GM18520 (cell line): ENCODE measurements at regions not wholly inside any gene's neighbourhood (a gene's known extent, or its start where the extent isn't known, plus 50 kb on each side); places are given as distances from the start of the nearest gene placed in this dataset.
"Not testable (repeated sequence)": the region's sequence is repeated elsewhere in the genome, so short reads cannot be mapped to it uniquely, and the experiment has no call there.

Source experiments
- ATAC-seq: cut with Tn5 transposase; IDR thresholded peaks from one replicate; pipeline ENCODE4 v1.9.1; 2021; ENCODE audit not compliant: unreplicated experiment

DNA sequence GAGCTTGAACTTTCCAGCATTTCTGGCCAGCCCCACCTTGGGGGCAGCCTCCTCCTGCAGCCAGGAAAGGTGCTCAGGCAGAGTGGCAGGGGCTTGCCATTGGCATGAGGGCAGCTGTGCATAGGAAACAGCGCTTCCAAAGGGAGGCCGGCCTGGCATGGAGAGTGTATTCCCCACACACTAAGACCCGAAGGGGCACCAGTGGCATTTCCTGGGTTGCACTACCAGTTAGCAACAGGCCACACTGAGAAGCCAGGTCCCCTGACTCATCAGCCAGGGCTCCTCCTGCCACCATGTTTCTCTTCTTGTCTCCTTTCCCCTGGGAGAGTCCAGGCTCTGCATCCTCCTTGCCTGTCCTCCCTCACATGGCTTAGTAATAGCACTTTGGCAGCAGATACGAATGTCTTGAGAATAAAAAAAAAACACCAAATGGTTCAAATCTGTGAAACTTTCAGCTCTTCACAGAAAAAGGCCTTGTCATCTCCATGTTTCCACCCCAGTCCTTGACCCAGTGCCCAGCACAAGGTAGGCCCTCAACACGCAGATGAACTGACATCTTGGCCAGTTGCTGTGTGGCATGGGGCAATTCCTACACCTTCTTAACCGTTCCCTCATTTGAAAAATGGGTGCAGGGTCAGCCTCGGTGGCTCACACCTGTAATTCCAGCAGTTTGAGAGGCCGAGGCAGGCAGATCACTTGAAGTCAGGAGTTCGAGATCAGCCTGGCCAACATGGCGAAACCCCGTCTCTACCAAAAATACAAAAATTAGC, 180.4 kb downstream of the SMAD6 start:
- ATAC-seq, result no peak

DNA sequence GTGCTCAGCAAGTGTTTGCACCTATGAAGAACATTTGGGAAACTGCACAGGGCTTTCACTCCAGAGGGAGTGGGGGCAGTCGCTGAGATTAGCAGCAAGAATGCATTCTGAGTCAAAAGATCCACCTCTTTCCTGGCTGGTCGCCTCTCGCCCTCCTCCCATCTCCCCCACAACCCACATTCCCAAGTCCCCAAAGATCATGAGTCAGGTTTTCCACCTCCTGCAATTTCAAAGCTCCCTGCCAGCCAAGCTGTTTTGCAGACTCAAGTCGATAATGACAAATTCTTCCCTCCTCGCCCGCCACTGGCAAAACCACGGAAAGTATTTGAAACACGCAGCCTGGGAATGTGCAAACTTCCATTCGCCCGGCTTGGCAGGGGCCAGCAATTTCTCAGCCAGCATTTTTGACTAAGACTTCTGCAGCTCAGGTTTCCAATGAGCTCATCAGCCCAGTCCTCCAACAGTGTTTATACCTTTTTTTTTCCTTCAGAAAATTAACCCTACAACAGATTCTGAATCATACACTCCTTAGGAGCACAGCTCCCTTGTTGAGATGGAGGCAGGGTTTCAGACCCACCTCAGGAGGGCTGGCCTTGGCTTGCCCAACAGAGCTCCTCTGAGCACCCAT, 181.4 kb downstream of the SMAD6 start:
- ATAC-seq, result no peak

DNA sequence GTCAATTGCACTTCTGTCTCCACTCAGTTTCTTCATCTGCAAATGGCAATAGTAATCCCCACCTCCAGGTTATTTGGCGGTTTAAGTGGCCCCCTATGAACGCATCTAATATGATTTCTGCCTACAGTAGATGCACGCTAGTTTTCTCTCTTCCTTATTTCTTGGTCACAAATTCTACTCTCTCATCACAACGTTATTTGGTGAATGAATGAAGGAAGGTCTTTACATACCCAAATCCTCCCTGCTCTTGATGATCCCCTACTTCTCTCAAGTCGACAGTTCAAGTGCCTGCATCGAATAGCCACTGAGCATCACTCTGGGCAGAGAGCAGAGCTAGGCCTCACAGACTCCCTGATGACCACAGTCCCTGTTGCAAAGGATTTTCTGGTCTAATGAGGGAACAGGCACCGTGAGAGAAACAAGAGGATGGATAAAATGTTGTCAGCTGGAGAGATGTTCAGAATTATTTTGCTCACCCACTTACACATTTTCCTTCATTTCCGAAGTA, 181.2 kb upstream of the SMAD3 start:
- ATAC-seq, result no peak

DNA sequence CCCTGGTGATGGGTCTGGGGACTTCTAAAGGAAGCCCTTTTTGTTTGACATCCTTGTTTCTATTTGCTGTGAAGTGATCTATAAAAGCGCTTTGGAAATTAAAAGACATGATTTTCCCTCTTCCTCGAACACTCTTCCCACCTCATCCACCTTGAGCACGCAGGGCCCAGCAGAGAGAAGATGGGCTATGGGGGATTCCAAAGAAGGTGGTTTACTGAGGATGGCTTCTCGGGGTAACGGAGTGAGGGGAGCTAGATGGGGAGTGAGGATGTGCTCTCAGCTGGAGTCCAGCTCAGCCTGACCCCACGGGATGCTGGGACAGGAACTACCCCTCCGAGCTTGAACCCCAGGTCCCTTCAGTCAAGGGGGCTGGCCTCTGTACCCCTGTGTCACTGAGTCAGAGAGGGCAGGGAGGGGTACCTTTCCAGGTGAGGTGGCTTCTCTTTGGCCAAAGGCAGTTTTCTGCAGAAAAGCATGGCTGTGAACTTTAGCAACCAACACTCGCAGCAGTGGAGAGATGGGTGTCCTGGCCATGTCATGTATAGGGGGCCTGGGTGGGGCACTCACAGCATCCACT, 180.7 kb upstream of the SMAD3 start:
- no peak for ATAC-seq

DNA sequence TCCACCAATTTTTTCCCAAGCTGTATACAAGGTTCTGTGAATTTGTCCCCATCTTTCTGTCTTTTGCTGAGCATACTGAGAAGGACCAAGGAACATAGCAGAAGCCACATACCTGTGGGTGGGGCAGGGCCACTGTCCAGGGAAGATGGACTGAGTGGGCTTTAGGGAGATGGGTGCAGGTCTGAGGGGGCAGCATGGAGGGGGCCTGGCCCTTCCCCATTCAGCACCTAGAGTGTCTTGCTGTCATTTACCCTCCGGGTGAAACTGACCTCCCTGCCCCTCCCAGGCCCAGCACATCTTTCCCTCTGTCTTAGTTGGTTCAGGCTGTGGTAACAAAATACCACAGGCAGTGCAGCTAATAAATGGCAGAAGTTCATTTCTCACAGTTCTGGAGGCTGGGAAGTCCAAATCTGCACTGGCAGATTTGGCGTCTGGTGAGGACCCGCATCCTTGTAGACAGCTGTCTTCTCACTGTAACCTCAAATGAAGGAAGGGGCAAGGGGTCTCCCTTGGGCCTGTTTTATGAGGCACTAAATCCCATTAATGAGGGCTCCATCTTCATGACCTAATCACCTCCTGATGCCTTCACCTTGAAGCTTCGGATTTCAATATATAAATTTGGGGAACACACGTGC, 180.0 kb upstream of the SMAD3 start:
- no peak for ATAC-seq

DNA sequence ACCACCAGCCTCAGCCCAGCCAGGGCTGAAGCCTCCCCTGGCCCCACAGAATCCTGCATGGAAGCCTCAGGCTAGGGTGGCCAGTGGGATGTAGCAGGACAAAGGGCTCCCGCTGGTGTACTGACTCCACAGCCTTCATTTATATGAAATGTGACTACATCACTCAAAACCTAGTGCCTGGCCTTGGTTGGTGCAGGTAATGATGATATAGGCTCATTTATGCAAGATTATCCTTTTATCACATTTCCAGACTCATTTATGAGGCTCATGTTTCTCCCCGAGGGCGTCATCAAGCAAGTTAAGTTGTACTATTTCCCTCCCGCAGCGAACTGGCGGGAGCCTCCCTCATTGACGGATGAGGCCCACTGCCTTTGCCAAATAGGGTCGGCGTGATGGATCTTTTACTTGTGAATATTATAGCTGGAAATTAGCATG, 179.1 kb upstream of the SMAD3 start:
- no peak for ATAC-seq

DNA sequence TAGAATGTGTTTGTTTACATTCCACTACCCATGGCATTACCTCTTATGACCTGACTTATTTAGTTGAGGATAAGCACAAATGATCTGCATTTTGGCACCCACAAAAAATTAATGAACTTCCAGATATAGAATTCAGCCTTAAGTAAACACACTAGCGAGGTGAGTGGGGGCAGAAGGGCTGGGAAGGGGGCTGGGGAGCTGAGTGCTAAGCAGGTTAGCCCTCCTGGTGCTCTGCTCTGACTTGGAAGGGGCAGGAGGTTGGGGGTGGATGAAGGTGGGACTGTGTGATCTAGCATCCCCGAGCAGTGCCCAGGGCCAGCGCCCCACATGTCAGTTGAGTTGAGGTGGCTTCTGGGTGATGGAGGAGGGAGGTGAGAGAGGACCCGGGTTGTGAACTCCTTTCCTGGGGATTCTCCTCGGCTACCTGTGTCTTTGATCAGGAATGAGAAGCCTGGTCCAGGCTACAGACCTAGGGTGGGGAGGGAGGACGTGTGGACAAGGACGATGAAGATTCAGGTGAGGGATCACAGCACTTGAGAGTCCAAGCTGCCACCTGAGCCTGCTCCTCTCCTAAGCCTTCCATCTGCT, 178.6 kb upstream of the SMAD3 start:
- no peak for ATAC-seq

DNA sequence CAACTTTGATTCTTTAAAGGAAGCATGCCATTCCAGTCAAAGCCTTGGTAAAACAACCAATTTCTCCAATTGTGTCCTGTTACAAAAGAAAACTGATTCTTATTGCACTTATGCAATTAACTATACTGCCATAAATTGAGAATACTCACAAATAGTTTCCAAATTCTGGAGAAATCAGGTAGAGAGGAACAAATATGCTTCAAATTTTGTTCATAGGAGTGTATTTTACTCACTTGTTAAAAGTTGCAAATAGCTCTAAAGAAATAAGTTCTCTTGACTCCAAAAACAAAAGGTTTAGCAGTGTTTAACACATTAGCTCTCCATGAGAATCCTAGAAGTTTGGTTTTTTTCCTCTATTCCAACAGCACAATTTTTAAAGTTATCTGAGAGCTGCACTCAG, 176.1 kb upstream of the SMAD3 start:
- ATAC-seq, result not testable (repeated sequence)

DNA sequence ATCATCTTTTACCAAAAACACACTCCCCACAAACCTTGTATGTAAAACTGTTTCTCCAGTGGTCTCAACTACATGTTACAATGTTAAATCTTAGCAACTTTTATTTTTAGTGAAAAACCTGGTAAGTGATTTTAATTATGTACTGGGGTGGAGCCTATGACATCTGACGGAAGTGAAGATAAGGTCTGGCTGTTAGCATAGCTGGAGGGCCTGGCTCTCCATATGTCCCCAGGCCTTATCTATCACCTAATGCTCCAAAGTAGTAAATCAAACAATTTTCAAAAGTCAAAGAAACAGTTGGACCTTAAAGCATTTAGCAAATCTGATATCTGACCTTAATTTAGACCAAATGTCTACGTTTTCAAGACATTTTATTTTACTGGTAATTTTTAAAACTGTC, 173.6 kb upstream of the SMAD3 start:
- ATAC-seq, result no peak

DNA sequence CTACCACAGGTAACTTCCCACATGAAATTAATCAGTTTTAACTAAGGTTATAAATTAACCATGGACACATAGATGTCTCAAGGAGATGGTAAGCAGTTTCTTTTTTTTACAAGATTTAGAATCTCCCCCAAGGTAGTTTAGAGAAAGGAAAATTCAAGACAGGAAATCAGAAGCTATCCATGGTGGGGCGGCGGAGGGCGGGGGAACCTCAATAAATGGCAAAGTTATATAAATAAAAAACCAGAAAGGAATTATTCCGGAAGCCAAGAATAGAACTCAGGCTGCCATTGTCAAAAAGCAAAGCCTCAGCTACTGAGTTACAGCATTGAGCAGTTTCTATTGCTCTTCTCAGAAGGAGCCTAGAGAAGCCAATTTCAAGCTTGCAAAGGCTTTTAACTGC, 172.1 kb upstream of the SMAD3 start:
- no peak for ATAC-seq

DNA sequence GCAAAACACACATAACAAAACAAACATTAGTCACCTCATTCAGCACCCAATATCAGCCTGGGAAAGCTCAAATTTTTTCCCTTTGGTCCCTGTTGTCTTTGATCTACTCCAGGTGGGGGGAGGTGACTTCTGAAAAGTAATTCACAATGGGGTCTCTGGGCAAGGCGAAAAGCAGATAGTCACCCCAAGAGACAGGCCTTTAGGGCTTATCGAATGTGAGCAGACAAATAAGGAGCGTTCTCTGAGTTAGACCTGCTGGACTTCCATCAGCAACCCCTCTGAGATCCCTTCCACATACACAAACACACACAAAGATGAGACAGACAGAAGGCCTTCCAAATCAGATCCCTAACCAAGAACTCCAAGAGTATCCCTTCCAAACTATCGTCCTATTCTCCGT, 171.0 kb upstream of the SMAD3 start:
- no peak for ATAC-seq

DNA sequence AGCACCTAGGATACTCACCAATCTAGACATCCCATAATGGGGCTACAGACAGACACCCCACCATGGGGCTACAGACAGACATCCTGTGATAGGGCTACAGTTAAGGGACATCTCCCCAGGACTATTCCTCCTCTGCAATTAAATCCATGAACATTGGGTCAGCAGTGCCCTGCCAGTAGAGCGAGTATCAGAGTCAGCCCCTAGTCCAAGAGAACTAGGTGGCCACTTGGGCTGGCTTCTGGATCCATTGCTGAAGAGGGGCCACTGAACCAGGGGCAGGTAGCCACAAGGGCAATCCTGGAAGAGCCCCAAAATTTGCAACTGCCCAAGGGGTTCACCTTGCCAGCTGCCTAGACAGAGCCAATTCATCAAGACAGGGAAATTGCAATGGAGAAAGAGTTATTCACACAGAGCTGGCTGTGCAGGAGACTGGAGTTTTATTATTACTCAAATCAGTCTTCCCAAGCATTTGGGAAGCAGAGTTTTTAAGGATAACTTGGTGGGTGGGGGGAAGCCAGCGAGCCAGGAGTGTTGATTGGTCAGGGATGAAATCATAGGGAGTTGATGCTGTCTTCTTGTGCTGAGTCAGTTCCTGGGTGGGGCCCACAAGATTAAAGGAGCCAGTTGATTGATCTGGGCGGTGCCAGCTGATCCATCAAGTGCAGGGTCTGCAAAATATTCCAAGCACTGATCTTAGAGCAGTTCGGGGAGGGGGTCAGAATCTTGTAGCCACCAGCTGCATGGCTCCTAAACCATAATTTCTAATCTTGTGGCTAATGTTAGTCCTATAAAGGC, 170.2 kb upstream of the SMAD3 start:
- no peak for ATAC-seq

DNA sequence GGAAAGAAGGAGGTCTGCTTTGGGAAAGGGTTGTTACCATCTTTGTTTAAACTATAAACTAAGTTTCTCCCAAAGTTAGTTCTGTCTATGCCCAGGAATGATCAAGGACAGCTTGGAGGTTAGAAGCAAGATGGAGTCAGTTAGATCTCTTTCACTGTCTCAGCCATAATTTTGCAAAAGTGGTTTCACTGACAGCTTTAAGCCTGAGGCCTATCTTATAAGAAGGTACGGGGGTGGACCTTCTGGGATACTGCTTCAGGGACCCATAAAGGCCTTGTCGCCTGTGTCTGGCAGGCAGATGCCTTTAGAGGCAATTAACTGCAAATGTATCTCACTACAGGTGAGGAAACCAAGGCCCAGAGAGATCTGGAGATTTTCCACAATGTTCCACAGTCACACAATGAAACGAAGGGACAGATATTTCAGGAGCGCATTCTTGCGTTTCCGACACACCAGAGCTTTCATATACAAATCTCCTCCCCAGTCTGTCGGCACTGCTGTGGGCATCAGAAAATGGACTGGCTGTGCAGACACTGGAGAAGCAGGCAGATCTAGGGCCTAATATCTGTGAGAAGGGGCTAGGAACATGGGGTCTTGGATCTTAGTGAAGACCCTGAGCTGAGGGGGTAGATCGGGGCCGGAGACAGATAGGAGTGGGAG, 169.5 kb upstream of the SMAD3 start:
- no peak for ATAC-seq

DNA sequence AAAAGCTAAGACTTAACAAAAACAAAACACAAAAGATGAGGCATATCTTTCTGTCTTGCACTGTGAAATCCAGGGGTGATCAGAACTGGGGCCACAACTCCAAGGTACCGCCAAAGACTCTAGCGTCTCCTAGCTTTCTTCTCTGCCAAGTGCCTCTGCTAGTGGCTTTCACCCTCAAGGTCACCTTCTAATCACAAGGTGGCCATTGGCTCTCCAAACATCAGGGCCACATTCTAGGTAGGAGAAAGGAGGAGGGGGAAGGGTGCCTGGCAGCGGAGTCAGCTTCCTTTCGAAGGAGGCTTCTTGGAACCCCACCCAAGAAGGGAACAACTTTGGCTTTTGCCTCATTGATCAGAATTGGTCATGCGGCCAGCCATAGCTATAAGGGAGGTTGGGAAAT, 168.8 kb upstream of the SMAD3 start:
- ATAC-seq, result no peak

DNA sequence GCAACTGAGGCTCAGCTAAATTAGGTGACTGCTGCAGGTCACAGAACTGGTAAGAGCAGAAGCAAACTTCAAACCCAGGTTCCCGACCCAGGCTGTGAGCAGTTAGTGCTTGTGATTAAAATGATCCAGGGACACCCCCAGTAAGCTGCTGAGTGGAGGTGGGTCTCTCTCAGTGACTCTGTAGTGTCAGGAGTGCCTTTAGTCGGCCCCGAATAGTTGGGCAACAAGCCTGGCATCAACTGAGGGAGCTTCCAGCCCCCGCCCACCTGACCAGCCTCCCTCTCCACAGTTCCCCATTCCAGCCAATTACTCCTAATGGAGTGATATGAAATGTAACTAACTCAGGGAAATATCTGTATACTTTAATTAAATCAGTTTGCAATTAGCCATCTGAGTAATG, 168.0 kb upstream of the SMAD3 start:
- ATAC-seq, result no peak

DNA sequence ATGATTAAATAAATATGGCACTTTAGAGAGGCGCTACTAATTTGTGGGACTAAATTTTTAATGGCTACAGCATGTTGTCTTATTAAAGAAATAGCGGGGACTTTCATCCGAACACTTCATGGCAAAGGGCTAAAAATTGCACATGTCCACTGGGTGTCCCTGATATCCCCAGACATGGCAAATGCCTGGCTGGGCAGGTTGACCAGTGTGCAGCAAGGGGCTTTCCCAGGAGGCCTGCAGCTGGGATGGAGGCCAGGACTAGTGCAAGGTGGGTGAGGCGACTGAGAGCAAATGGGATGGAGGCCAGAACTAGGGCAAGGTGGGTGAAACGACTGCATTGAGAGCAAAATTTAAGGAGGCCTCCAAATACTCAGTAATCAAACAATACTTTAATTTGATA, 167.4 kb upstream of the SMAD3 start:
- ATAC-seq, result no peak

DNA sequence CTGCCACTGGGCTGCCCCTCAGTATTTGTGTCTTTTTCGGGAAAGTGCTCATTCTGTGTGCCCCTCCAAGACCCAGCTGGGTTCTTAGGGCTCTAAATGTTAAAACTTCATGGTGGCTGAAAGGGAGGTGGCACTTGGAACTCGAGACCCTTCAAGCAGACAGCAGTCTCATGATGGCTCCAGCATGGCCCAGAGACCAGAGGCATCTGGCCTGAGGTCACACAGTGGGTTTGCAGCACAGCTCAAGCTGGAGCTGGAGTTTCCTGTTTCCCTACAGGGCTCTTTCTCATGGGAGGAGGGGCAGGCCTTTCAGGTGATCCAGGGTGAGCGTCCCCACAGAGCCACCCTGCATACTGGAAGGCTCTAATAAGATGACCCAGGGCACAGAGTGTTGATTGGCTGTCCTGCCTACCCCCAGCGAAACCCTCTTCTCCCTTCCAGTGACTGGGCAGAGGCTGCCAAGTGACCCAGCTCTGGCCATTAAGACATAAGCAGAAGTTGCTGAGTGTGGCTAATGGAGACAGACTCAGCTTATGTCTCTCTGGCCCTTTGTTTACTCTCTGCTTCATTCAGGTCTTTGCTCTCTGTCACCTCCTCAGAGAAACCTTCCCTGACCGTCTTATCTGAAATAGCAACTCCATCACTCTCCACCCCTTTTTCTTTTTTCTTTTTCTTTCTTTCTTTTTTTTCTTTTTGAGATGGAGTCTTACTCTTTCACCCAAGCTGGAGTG, 166.6 kb upstream of the SMAD3 start:
- no peak for ATAC-seq

DNA sequence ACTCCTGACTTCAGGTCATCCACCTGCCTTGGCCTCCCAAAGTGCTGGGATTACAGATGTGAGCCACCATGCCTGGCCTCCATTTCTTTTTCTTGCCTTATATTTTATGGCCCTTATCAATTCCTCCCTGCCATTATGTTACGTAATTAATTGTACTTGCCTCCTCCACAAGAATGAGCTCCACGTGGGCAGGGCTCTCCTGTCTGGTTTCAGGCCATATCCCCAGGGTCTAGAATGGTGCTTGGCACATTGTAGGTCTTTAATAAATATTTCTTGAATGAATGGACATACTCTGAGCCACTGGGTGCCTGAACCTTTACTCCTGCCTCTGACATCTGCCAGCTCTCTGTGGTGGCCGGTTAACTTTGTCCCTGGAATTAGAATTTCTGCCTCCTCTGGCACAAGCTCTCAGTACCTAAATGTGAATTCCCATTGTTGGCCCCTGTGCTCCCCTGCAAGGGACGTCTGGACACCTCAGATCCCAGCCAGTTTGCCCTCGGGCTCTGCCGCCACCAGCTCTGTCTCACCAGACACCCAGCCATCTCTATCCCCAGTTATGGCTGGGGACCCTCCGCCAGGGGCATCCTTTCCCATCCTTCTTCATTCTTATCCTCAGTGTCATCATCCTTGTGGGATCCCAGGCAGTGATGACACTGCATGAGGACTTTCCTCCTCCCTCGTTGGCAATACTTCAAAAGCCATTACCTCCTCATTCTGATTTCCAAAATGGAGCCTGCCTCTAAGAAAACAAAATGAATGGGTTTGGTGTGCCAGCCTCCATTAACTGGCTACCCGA, 165.6 kb upstream of the SMAD3 start:
- no peak for ATAC-seq
